ENCODE measurements at regions not wholly inside any gene's neighbourhood (a gene's known extent, or its start where the extent isn't known, plus 50 kb on each side); places are given as distances from the start of the nearest gene placed in this dataset.

DNA sequence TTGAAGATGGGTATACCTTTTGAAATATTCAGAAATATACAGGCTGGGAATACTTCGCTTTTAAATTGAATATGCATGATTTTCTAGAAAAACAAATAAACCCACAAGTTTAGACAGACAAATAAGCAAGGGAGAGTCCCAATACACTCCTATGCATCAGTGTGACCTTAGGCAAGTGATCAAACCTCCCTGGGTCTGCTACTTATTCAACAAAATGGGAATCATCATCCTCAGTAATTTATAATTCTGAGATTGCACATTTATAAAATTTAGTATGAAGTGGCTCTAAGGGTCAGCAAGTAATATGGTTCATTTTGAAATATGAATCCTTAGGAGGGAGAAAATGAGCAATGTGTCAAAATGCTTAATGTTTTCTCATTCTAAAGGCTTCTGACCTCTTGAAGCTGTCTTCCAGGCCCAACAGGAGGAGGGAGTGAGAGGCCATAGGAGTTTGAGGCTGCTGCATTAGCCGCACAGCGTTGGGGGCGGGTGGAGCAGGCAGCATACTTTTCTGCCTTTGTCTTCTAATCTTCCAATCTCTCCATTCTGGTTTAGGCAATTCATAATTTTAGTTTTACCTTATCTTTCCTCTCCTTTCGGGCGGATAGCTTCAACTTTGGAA lies 155.1 kb downstream of the TRIB2 start:
- no peak overlapping the region for H3K27ac Mint-ChIP-seq
- H3K9me3 Mint-ChIP-seq, result peaks cover 8% of the 10 kb centered on the region
- intact Hi-C loops (cut with micrococcal nuclease), result no loop called here
- peaks cover 2% of the 10 kb centered on the region for H3K36me3 Mint-ChIP-seq (ENCODE audit: low read depth)
- H3K4me1 Mint-ChIP-seq, result no peaks in the 10 kb centered on the region
- no peak overlapping the region for H3K4me3 Mint-ChIP-seq
- H3K27me3 Mint-ChIP-seq, result peaks cover 37% of the 10 kb centered on the region
- no peak for DNase-seq

DNA sequence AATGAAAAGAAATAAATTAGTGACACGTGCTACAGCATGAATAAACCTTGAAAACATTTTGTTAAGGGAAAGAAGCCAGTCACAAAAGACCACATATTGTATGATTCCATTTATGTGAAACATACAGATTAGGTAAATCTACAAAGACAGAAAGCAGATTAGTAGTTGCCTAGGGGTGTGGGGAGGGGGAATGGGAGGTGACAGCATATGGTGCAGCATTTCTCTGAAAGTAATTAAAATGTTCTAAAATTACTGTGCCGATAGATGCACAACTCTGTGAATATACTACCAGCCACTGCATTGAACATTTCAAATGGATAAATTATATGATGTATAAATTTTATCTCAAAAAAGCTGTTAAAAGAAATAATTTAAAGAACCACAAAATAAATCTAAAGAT lies 161.0 kb downstream of the TRIB2 start:
- Mint-ChIP-seq H3K4me3 (no peak overlapping the region), H3K27ac (no peak overlapping the region), H3K36me3 (ENCODE audit: low read depth) (no peaks in the 10 kb centered on the region), H3K27me3 (peaks cover 16% of the 10 kb centered on the region), H3K9me3 (no peaks in the 10 kb centered on the region), H3K4me1 (no peaks in the 10 kb centered on the region)
- intact Hi-C loops (cut with micrococcal nuclease), result no loop called here
- DNase-seq, result no peak

DNA sequence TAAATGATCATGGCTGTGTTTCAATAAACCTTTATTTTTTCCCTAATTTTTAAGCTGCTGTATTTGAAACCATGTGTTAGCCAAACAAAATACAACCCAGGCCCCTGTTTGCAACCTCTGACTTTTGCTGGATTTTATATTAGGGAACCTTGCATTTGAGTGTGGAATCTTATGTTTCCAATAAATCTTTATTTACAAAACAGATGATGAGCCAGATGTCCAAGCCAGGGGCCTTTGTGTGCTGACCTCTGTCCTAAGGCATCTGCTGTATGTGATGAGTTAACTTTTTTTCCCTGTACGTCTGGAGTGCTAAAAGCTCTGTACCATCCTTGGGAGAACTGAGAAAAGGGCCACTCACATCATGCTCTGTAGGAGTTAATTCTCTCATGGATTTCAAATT lies 162.9 kb downstream of the TRIB2 start:
- intact Hi-C loops (cut with micrococcal nuclease), result no loop called here
- H3K9me3 Mint-ChIP-seq, result no peaks in the 10 kb centered on the region
- H3K4me3 Mint-ChIP-seq, result no peak overlapping the region
- H3K27ac Mint-ChIP-seq, result no peak overlapping the region
- no peaks in the 10 kb centered on the region for H3K36me3 Mint-ChIP-seq (ENCODE audit: low read depth)
- DNase-seq, result no peak
- peaks cover 11% of the 10 kb centered on the region for H3K27me3 Mint-ChIP-seq
- no peaks in the 10 kb centered on the region for H3K4me1 Mint-ChIP-seq

DNA sequence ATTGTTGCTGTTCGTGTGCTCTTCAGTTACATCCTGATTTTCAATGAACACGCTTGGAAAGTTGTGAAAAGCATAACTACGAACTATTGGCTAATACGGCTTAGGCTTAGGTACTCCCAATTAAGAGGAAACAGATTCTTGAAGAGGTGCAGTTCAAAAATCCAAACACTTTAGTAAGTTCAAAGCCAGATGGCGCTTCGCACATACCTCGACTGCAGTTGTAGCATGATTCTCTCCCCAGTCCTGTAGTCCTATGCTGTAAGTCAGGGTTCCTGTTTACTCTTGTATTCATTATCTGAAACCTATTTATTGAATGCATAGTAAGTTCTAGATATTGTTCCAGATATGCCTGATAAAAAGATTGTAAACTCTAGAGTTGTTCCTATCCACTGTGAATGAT lies 165.2 kb downstream of the TRIB2 start:
- H3K36me3 Mint-ChIP-seq (ENCODE audit: low read depth), result no peaks in the 10 kb centered on the region
- H3K4me1 Mint-ChIP-seq, result no peaks in the 10 kb centered on the region
- H3K4me3 Mint-ChIP-seq, result no peak overlapping the region
- no peak overlapping the region for H3K27ac Mint-ChIP-seq
- intact Hi-C loops (cut with micrococcal nuclease), result no loop called here
- no peak for DNase-seq
- no peaks in the 10 kb centered on the region for H3K9me3 Mint-ChIP-seq
- peaks cover 11% of the 10 kb centered on the region for H3K27me3 Mint-ChIP-seq

DNA sequence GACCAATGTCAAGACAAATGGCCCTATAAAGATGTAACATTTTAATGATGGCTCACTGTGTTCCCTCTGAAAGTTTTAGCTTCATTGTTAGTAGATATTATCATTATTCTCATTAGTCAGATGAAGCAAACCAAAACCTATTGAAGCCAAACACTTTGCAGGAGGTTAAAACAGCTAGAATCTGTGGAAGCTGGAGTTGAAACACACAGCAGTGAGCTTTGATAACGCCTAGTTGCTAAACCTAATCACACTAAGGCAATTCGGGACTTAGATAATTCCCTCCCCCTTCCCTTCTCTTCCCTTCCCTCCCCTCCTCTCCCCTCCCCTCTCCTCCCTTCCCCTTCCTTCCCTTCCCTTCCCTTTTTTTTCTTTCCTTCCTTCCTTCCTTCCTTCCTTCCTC lies 165.7 kb downstream of the TRIB2 start:
- Mint-ChIP-seq H3K27me3 (peaks cover 11% of the 10 kb centered on the region), H3K4me1 (no peaks in the 10 kb centered on the region), H3K9me3 (no peaks in the 10 kb centered on the region), H3K27ac (no peak overlapping the region), H3K36me3 (ENCODE audit: low read depth) (no peaks in the 10 kb centered on the region), H3K4me3 (no peak overlapping the region)
- intact Hi-C loops (cut with micrococcal nuclease), result no loop called here
- no peak for DNase-seq

DNA sequence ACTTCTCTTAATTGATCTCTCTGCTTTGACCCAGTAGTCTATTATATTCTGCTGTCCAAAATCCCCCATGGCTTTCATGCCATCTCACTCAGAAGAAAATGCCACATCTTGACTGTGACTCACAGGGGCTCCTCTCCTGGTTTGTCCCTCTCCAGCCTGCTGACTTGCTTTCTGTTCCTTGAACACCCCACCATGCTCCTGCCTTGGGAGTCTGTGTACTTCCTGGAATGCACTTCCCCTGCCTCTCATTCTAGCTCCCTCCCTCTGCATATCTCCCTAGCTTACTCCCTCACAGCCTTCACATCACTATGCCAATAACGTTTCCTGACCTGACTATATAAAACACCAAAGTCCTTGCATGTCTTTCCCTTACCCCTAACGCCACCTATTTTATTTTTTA lies 167.2 kb downstream of the TRIB2 start:
- H3K27me3 Mint-ChIP-seq, result peaks cover 13% of the 10 kb centered on the region
- no peaks in the 10 kb centered on the region for H3K4me1 Mint-ChIP-seq
- no peaks in the 10 kb centered on the region for H3K36me3 Mint-ChIP-seq (ENCODE audit: low read depth)
- no peak overlapping the region for H3K4me3 Mint-ChIP-seq
- no peak for DNase-seq
- no peaks in the 10 kb centered on the region for H3K9me3 Mint-ChIP-seq
- intact Hi-C loops (cut with micrococcal nuclease), result no loop called here
- H3K27ac Mint-ChIP-seq, result no peak overlapping the region

DNA sequence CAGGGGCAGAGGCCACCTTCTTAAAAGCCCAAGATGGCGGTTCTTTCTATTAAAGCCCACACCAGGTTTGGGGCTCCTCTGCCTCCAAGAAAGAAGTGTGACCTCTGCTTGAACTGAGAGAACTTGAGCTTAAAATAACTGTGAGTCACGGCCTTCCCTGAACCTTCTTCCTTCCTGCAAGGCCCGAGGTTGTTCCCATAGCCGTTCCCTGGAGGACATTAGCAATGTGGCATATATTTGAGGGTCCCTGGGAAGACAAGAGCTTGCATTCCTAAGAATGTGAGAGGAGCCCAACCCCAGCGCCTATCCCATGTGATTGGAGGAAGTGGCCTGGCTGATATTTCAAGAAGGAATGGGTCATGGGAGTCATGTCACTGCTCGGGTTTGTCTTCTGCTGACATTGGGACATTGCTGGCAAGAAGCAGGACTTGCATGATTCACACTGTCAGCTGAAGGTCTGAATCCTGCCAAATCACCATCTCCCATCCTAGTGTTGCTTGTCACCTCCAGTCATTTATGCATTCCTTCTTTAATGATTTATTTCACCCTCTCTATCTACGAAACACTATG lies 168.1 kb downstream of the TRIB2 start:
- Mint-ChIP-seq H3K36me3 (ENCODE audit: low read depth) (no peaks in the 10 kb centered on the region), H3K27ac (no peak overlapping the region), H3K9me3 (no peaks in the 10 kb centered on the region), H3K27me3 (peaks cover 9% of the 10 kb centered on the region), H3K4me1 (no peaks in the 10 kb centered on the region), H3K4me3 (no peak overlapping the region)
- intact Hi-C loops (cut with micrococcal nuclease), result no loop called here
- no peak for DNase-seq

DNA sequence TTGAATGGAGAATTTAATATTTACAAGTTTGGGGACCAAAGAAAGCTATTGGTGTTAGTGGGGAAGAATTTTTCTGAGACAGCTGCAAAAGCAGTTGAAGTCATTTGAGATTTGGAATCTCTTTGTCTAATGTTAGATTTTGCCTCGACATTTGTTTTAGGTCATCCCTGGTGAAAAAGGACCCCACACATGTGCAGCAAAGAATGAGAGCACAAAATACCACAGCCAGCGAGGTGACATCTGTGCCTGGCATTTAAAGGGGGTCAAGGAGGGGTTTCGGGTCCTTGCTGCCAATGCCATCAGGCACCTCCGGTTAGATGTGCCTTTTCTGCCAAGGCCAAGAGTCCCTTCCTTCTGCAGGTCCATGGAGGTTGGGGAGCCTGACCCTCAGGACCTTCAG lies 173.3 kb downstream of the TRIB2 start:
- intact Hi-C loops (cut with micrococcal nuclease), result no loop called here
- no peak overlapping the region for H3K27ac Mint-ChIP-seq
- DNase-seq, result no peak

DNA sequence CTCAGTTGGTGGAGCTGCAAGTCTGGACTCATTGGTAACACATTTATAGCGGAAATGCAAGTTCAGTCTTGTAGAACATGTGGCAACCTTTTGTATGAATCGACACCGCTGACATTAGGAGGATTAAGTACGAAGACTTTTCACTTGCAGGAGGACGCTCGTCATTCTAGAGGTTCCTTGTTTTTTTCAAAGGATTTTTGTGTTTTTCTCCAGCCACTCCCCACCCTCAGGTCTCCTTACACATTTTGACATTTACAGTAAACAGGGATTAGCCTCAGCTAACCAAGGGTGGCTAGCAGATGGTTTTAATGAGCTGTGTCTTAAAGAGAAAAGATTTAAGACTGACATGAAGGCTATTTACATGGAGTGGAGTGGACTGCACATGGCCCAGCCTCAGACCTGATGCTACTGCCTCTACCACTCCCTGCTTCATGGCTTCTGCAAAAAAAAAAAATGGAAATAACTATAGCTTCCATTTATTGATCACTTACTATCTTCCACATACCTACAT lies 173.8 kb downstream of the TRIB2 start:
- Mint-ChIP-seq H3K27me3 (peaks cover 11% of the 10 kb centered on the region), H3K9me3 (peaks cover 17% of the 10 kb centered on the region)
- intact Hi-C loops (cut with micrococcal nuclease), result no loop called here

More for the DNA sequence above, 173.3 kb downstream of the TRIB2 start:
- peaks cover 7% of the 10 kb centered on the region for H3K27me3 Mint-ChIP-seq
- no peak overlapping the region for H3K4me3 Mint-ChIP-seq
- no peaks in the 10 kb centered on the region for H3K36me3 Mint-ChIP-seq (ENCODE audit: low read depth)
- peaks cover 13% of the 10 kb centered on the region for H3K9me3 Mint-ChIP-seq
- H3K4me1 Mint-ChIP-seq, result no peaks in the 10 kb centered on the region

DNA sequence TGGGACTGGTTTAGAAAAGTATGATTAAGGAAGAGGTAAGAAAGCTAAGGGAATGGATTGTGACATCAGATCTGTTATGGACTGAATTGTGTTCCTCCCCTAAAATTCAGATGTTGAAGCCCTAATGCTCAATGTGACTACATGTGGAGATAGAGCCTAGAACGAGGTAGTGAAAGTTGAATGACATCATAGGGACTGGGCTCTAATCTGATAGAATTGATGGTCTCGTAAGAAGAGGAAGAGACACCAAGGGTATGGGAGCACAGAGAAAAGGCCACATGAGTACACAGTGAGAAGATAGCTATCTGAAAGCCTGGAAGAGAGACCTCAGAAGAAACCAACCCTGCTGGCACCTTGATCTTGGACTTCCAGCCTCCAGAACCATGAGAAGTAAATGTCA lies 178.3 kb downstream of the TRIB2 start:
- H3K4me1 Mint-ChIP-seq, result peaks cover 8% of the 10 kb centered on the region
- no peak overlapping the region for H3K27ac Mint-ChIP-seq
- no peak for DNase-seq
- intact Hi-C loops (cut with micrococcal nuclease), result no loop called here
- no peak overlapping the region for H3K4me3 Mint-ChIP-seq
- no peaks in the 10 kb centered on the region for H3K36me3 Mint-ChIP-seq (ENCODE audit: low read depth)
- H3K27me3 Mint-ChIP-seq, result peaks cover 10% of the 10 kb centered on the region
- H3K9me3 Mint-ChIP-seq, result peaks cover 17% of the 10 kb centered on the region

More for the DNA sequence above, 173.8 kb downstream of the TRIB2 start:
- no peaks in the 10 kb centered on the region for H3K4me1 Mint-ChIP-seq
- DNase-seq, result no peak
- no peak overlapping the region for H3K27ac Mint-ChIP-seq
- H3K4me3 Mint-ChIP-seq, result no peak overlapping the region
- H3K36me3 Mint-ChIP-seq (ENCODE audit: low read depth), result no peaks in the 10 kb centered on the region

DNA sequence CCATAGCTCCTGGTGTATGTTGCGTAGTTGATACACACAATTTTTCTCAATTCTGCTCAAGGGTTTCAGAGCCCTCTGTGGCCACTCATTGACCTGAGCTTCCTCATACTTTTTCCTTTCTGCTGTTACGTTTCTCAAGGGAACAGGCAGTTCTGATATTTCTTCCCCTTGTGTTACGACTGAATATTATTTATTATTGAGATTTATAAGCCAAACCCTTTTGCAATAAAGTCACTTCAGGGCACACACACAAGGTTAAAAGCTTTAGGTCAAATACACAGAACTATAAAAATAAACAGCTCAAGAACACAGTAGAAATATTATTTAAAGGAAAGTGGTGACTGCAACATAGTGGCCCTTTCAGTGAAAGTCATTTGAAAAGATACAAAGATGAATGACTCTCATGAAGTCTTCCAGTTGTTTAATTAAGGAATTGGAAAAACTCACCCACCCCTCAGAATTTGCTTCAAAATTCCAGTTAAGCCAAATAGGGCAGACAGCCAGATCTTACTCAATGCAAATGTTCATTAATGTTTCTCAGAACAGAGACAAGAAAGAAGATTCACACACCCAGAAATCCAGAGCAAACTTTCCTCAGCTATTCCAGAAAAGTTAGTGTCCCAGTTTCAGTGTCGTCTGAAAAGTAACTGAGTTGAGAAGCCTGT lies 179.7 kb downstream of the TRIB2 start:
- Mint-ChIP-seq H3K4me1 (peaks cover 8% of the 10 kb centered on the region), H3K9me3 (peaks cover 13% of the 10 kb centered on the region), H3K36me3 (ENCODE audit: low read depth) (no peaks in the 10 kb centered on the region), H3K4me3 (no peak overlapping the region), H3K27me3 (peaks cover 12% of the 10 kb centered on the region), H3K27ac (no peak overlapping the region)
- no peak for DNase-seq
- intact Hi-C loops (cut with micrococcal nuclease), result no loop called here

DNA sequence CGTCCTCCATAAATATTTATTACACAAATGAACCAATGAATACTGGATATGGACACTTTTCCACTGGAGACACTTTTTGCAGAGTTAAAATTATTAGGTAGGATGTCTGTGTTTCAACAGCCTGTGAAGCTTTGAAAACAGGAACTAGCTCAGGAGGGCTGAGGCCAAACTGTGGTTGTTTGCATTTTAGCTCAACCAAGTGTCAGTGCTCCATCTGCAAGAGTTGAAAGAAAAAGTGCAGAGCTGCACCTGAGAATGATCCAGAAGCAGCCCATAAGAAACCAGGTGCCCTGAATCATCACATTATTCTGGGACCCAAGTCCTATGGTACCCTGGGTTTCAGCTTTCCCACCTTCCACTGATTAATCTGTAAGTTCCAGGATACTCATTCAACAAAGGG lies 180.4 kb downstream of the TRIB2 start:
- Mint-ChIP-seq H3K27me3 (peaks cover 12% of the 10 kb centered on the region), H3K4me1 (peaks cover 8% of the 10 kb centered on the region), H3K9me3 (peaks cover 7% of the 10 kb centered on the region), H3K27ac (no peak overlapping the region), H3K36me3 (ENCODE audit: low read depth) (no peaks in the 10 kb centered on the region), H3K4me3 (no peak overlapping the region)
- intact Hi-C loops (cut with micrococcal nuclease), result no loop called here
- DNase-seq, result peak; percentile 67

DNA sequence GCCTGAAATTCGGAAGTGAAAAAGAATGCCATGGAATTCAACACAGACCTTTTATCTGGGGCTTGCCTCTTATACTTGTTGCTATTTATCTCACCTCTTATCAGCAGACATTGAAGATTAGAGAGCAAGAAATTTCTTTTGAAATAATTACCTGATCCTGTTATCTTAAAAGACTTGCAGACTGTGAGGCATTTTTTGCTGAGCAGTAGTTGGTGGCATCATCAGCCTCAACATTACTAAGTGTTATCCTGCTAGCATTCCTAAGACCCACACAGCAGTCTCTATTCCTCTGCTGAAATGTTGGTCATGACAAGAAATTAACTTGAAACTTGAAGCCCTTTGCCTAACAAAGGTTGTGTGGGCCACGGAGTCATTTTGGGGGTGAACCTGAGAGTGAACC lies 186.5 kb downstream of the TRIB2 start:
- no peak overlapping the region for H3K4me3 Mint-ChIP-seq
- H3K36me3 Mint-ChIP-seq (ENCODE audit: low read depth), result no peaks in the 10 kb centered on the region
- H3K27me3 Mint-ChIP-seq, result peaks cover 12% of the 10 kb centered on the region
- intact Hi-C loops (cut with micrococcal nuclease), result no loop called here
- H3K4me1 Mint-ChIP-seq, result no peaks in the 10 kb centered on the region
- no peak overlapping the region for H3K27ac Mint-ChIP-seq
- no peaks in the 10 kb centered on the region for H3K9me3 Mint-ChIP-seq
- no peak for DNase-seq

DNA sequence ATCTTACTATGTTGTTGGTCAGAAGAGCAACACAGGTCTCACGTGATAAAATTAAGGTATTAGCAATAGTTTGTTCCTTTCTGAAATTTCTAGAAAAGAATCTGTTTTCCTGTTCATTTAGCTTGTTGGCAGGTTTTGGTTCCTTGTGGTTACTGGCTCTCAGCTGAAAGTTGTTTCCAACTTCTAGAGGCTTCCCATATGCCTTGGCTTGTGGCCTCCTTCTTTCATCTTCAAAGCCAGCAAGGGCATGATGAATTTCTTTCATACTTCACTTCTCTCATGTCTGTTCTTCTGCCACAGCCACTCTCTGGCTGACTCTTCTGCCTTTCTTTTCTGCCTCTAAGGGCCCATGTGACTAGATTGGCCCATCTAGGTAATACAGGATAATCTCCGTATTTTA lies 193.7 kb downstream of the TRIB2 start:
- Mint-ChIP-seq H3K4me1 (no peaks in the 10 kb centered on the region), H3K36me3 (ENCODE audit: low read depth) (no peaks in the 10 kb centered on the region), H3K4me3 (no peak overlapping the region), H3K27ac (no peak overlapping the region), H3K27me3 (peaks cover 18% of the 10 kb centered on the region), H3K9me3 (no peaks in the 10 kb centered on the region)
- intact Hi-C loops (cut with micrococcal nuclease), result no loop called here
- DNase-seq, result no peak
